ENCODE measurements at regions not wholly inside any gene's neighbourhood (a gene's known extent, or its start where the extent isn't known, plus 50 kb on each side); places are given as distances from the start of the nearest gene placed in this dataset.

DNA sequence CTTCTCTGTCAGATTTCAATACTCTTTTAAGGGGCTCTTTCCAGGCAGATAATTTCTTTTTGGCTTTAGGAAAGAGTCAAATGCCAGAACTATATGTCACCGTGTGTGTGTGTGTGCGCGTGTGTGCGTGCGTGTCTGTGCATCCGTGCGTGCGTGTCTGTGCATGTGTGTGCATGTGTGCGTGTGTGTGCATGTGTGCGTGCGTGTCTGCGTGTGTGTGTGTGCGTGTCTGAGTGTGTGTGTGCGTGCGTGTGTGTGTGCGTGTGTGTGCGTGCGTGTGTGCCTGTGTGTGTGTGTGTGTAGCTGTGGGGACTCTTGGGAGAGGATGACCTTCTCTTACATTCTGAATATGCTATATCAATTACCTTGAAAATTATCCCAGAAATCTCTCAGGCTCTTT lies 441.6 kb downstream of the SLITRK2 start:
- ATAC-seq (no peak), DNase-seq (no peak)
- H3K27me3 ChIP-seq = no peaks in the 10 kb centered on the region
- H3K4me3 ChIP-seq = no peak overlapping the region
- 82 to 98% (median 85%) methylated on average over 18 of the region's 18 CpGs for WGBS, 4 donors
- TF ChIP-seq POLR2A (IDR thresholded peaks at IDR 0.05) = no peak
- no peak for TF ChIP-seq CTCF (IDR thresholded peaks at IDR 0.05)
- H3K4me1 ChIP-seq = no peaks in the 10 kb centered on the region
- intact Hi-C loops (cut with DNase I) = no loop called here
- H3K27ac ChIP-seq = no peak overlapping the region
- no peaks in the 10 kb centered on the region for H3K9me3 ChIP-seq
- no peaks in the 10 kb centered on the region for H3K36me3 ChIP-seq

- Histone ChIP-seq H3K27me3 (no peaks in the 10 kb centered on the region), H3K36me3 (no peaks in the 10 kb centered on the region), H3K4me1 (no peaks in the 10 kb centered on the region), H3K27ac (no peak overlapping the region), H3K9me3 (no peaks in the 10 kb centered on the region), H3K4me3 (no peak overlapping the region)
- intact Hi-C loops (cut with DNase I) = no loop called here
- 53 to 74% (median 58%) methylated on average over 8 of the region's 8 CpGs for WGBS, 4 donors
- DNase-seq (no peak), ATAC-seq (no peak)
- TF ChIP-seq POLR2A (IDR thresholded peaks at IDR 0.05) (no peak), CTCF (IDR thresholded peaks at IDR 0.05) (no peak)
Observed at GRCh38 chrX:146264763-146265375, 447.2 kb downstream of the SLITRK2 start.

DNA sequence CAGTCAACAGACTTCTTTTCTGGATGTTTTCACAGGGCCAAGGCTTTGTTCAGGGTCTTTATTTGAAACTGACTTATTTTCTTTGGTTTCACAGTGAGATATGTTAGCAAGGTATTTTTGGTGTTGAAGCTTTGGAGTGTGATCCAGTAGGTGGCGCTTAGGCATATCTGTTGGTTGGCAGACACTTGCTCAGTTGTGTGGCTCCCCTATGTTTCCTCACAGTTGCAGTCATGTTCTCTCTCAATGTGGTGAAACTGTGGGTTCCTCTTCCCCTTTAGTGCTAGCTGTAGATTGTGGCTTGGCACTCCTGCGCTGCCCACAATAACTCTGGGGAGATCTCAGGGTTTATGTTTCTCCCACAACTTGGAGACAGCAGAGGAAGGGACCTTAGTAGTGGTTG lies 460.8 kb downstream of the SLITRK2 start:
- H3K27me3 ChIP-seq = no peaks in the 10 kb centered on the region
- H3K27ac ChIP-seq = no peak overlapping the region
- no peaks in the 10 kb centered on the region for H3K36me3 ChIP-seq
- no peak overlapping the region for H3K4me3 ChIP-seq
- ATAC-seq (no peak), DNase-seq (no peak)
- no peaks in the 10 kb centered on the region for H3K4me1 ChIP-seq
- 10 to 41% (median 16%) methylated on average over 2 of the region's 2 CpGs for WGBS, 4 donors
- TF ChIP-seq CTCF (IDR thresholded peaks at IDR 0.05) (no peak), POLR2A (IDR thresholded peaks at IDR 0.05) (no peak)
- intact Hi-C loops (cut with DNase I) = no loop called here
- H3K9me3 ChIP-seq = peaks cover 0 to 3% (median 0%) of the 10 kb centered on the region in 12 donors

MicroRNA genes in the stretch of these regions (microRNA counts, 767-probe panel; counts per million panel counts)
- 2,237 to 2,434 counts per million in 2 donors for microRNA hsa-miR-888-5p
- microRNA hsa-miR-890 = 2,099 to 2,300 counts per million in 2 donors
- microRNA hsa-miR-891a = 0 to 71.6 counts per million in 2 donors
- microRNA hsa-miR-891b = 0 to 71.6 counts per million in 2 donors
- microRNA hsa-miR-892a = 71.6 to 1,728 counts per million in 2 donors
- 1,287 to 1,754 counts per million in 2 donors for microRNA hsa-miR-892b

Small RNA genes in the stretch of these regions (microRNA-seq; reads per million reads assigned to microRNA genes)
- gene MIR888 = 0 to 0.32 (median 0) reads per million in 4 donors
- 0 to 0.06 (median 0) reads per million in 4 donors for gene MIR890
- 0 to 0.64 (median 0) reads per million in 4 donors for gene MIR891A
- 0 reads per million in 4 donors for gene MIR891B
- 0 to 0.19 (median 0) reads per million in 4 donors for gene MIR892A
- 0 to 0.19 (median 0) reads per million in 4 donors for gene MIR892B
- 0 reads per million in 4 donors for gene MIR892C
